Mesenchymal stem cell (in vitro differentiated cells and primary cell): ENCODE measurements at regions not wholly inside any gene's neighbourhood (a gene's known extent, or its start where the extent isn't known, plus 50 kb on each side); places are given as distances from the start of the nearest gene placed in this dataset.

ENCODE experiments used
- DNase-seq: peaks from one replicate; pipeline ENCODE4 v3.0.0-alpha.2; 2013
- H2AFZ ChIP-seq: one replicate; pipeline ENCODE4 v1.6.1; 2013; ENCODE audit warnings: low read depth, mild to moderate bottlenecking, control low read depth, inconsistent platforms, low read length, moderate library complexity
- H2AK5ac ChIP-seq: 2 replicates; pipeline ENCODE4 v1.6.1; 2013; ENCODE audit warnings: low read length, moderate library complexity, mild to moderate bottlenecking, inconsistent platforms; ENCODE audit not compliant: severe bottlenecking
- H2BK120ac ChIP-seq: one replicate; pipeline ENCODE4 v1.6.1; 2013; ENCODE audit warnings: low read depth, mild to moderate bottlenecking, inconsistent platforms, low read length, moderate library complexity
- H2BK12ac ChIP-seq, 2 experiments: one replicate each; pipeline ENCODE4 v1.6.1; 2013; ENCODE audit warnings: inconsistent platforms in 2 of 2, low read length in 2 of 2, mild to moderate bottlenecking in 2 of 2, moderate library complexity in 2 of 2, control low read depth in 1 of 2
- H2BK15ac ChIP-seq: one replicate; pipeline ENCODE4 v1.6.1; 2013; ENCODE audit warnings: mild to moderate bottlenecking, low read depth, inconsistent platforms; ENCODE audit not compliant: poor library complexity, severe bottlenecking
- H2BK5ac ChIP-seq: 2 replicates; pipeline ENCODE4 v1.6.1; 2013; ENCODE audit warnings: low read depth, mild to moderate bottlenecking, low read length, control low read depth, inconsistent platforms; ENCODE audit not compliant: poor library complexity, severe bottlenecking
- H3K14ac ChIP-seq, 2 experiments: one replicate each; pipeline ENCODE4 v1.6.1; 2013; ENCODE audit warnings: inconsistent platforms in 2 of 2, low read length in 2 of 2, control low read depth in 1 of 2, mild to moderate bottlenecking in 1 of 2, moderate library complexity in 1 of 2
- H3K18ac ChIP-seq, 2 experiments: one replicate each; pipeline ENCODE4 v1.6.1; 2013; ENCODE audit warnings: inconsistent platforms in 2 of 2, low read length in 2 of 2, control low read depth in 1 of 2, low read depth in 1 of 2, mild to moderate bottlenecking in 1 of 2
- H3K23ac ChIP-seq, 2 experiments: one replicate each; pipeline ENCODE4 v1.6.1; 2013; ENCODE audit warnings: inconsistent platforms in 2 of 2, low read length in 2 of 2, mild to moderate bottlenecking in 2 of 2, moderate library complexity in 2 of 2, control low read depth in 1 of 2
- H3K27ac ChIP-seq: 2 replicates; pipeline ENCODE4 v1.5.1; 2013; ENCODE audit warnings: mild to moderate bottlenecking, moderate library complexity, low read length, control low read depth, inconsistent platforms; ENCODE audit not compliant: poor library complexity, severe bottlenecking
- H3K27me3 ChIP-seq, 2 experiments: 2 replicates each; pipeline versions ENCODE4 v1.6.1 to v1.7.0; 2013; ENCODE audit warnings: low read length in 2 of 2, mild to moderate bottlenecking in 2 of 2, moderate library complexity in 2 of 2, control low read depth in 1 of 2, inconsistent platforms in 1 of 2; ENCODE audit not compliant: control insufficient read depth in 1 of 2, insufficient read depth in 1 of 2
- H3K36me3 ChIP-seq, 2 experiments: 2 replicates each; pipeline versions ENCODE4 v1.6.1 to v1.7.0; 2013; ENCODE audit warnings: low read length in 2 of 2, control low read depth in 1 of 2, inconsistent platforms in 1 of 2, low read depth in 1 of 2, mild to moderate bottlenecking in 1 of 2; ENCODE audit not compliant: insufficient read depth in 2 of 2, control insufficient read depth in 1 of 2
- H3K4ac ChIP-seq, 2 experiments: one replicate each; pipeline ENCODE4 v1.6.1; 2013; ENCODE audit warnings: inconsistent platforms in 2 of 2, low read length in 2 of 2, mild to moderate bottlenecking in 2 of 2, moderate library complexity in 2 of 2, control low read depth in 1 of 2, low read depth in 1 of 2
- H3K4me1 ChIP-seq: 2 replicates; pipeline ENCODE4 v1.6.1; 2013; ENCODE audit warnings: low read depth, low read length, control low read depth; ENCODE audit not compliant: control insufficient read depth, insufficient read depth
- H3K4me2 ChIP-seq: 2 replicates; pipeline ENCODE4 v1.6.1; 2013; ENCODE audit warnings: low read length, mild to moderate bottlenecking, inconsistent platforms; ENCODE audit not compliant: poor library complexity, severe bottlenecking
- H3K4me3 ChIP-seq, 2 experiments: 2 replicates each; pipeline versions ENCODE4 v1.5.1 to v1.7.0; 2013; ENCODE audit warnings: low read length in 2 of 2, mild to moderate bottlenecking in 2 of 2, control low read depth in 1 of 2, low read depth in 1 of 2; ENCODE audit not compliant: insufficient read depth in 1 of 2
- H3K79me1 ChIP-seq: replicated peaks from 2 replicates; pipeline ENCODE4 v1.6.1; 2013; ENCODE audit warnings: mild to moderate bottlenecking, control low read depth, low read length, inconsistent platforms; ENCODE audit not compliant: poor library complexity, severe bottlenecking
- H3K9ac ChIP-seq: 2 replicates; pipeline ENCODE4 v1.7.0; 2013; ENCODE audit warnings: mild to moderate bottlenecking, low read length, moderate library complexity
- H3K9me3 ChIP-seq: 2 replicates; pipeline ENCODE4 v1.7.0; 2013; ENCODE audit warnings: mild to moderate bottlenecking, low read length; ENCODE audit not compliant: control insufficient read depth
- H4K8ac ChIP-seq: one replicate; pipeline ENCODE4 v1.6.1; 2013; ENCODE audit warnings: inconsistent platforms, mild to moderate bottlenecking, low read length, moderate library complexity
- H4K91ac ChIP-seq: one replicate; pipeline ENCODE4 v1.6.1; 2013; ENCODE audit warnings: mild to moderate bottlenecking, low read length, inconsistent platforms
- WGBS: methylation state at CpG from one replicate; pipeline ENCODE4 v1.1.7; 2013; ENCODE audit warnings: mixed read lengths; 5-methylcytosine and 5-hydroxymethylcytosine counted together

DNA sequence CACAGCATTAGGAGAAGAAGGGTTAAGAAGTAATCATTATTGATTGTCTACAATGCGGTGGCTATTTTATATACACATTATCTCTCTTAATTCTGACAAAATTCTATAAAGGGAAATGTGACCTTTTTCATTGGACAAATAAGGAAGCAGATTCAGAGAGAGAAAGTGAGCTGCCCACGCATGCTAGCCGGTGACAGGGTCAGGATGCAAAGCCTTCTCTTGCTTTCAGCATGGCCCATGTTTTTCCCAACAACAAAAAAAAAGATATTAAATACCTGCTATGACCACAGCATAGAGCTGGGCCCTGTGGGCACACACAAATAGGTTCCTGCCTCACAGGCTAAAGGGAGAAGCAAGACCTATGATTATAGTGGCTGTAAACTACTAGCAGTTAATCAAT, 66.8 kb downstream of the PPP1R3C start:
- no peak overlapping the region for H3K4me3 ChIP-seq
- 97% methylated on average over 2 of the region's 3 CpGs for WGBS
- H3K14ac ChIP-seq, result no peak overlapping the region
- no peak overlapping the region for H4K91ac ChIP-seq
- no peak overlapping the region for H2AK5ac ChIP-seq
- H3K79me1 ChIP-seq, result no peaks in the 10 kb centered on the region
- no peak overlapping the region for H2BK120ac ChIP-seq
- H2BK12ac ChIP-seq, result no peak overlapping the region
- no peaks in the 10 kb centered on the region for H3K36me3 ChIP-seq
- no peak overlapping the region for H2BK5ac ChIP-seq
- no peaks in the 10 kb centered on the region for H3K9me3 ChIP-seq
- H3K23ac ChIP-seq, result no peak overlapping the region
- no peak overlapping the region for H3K18ac ChIP-seq
- no peaks in the 10 kb centered on the region for H3K27me3 ChIP-seq
- DNase-seq, result no peak
- H2AFZ ChIP-seq, result no peak overlapping the region
- H3K4me1 ChIP-seq, result peaks cover 8% of the 10 kb centered on the region
- no peak overlapping the region for H3K27ac ChIP-seq
- no peak overlapping the region for H3K4me2 ChIP-seq
- no peak overlapping the region for H2BK15ac ChIP-seq
- no peak overlapping the region for H3K4ac ChIP-seq
- H3K9ac ChIP-seq, result no peak overlapping the region
- no peak overlapping the region for H4K8ac ChIP-seq

DNA sequence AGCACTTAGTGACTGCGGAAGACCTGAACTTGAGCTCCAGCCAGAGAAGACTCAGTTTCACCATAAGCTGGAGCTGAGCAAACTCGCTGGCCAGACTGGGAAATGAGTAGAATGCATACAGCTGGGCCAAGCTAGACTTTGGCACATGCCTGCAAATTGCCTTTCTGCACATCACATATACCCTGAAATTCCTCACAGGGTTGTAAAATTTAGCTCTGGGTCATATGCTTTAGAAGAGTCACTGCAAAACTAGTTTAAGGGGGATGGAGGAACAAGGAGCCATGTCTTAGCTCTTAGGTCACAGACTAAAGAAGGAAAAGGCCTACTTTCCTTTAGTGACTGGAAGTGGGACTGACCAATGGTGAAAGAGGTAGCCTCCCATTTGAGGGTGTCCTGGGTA, 67.6 kb downstream of the PPP1R3C start:
- H3K18ac ChIP-seq, result no peak overlapping the region
- H2BK15ac ChIP-seq, result no peak overlapping the region
- H3K27ac ChIP-seq, result no peak overlapping the region
- H3K79me1 ChIP-seq, result no peaks in the 10 kb centered on the region
- H3K4me1 ChIP-seq, result peaks cover 8% of the 10 kb centered on the region
- H3K4me2 ChIP-seq, result no peak overlapping the region
- no peak overlapping the region for H3K4ac ChIP-seq
- no peak overlapping the region for H3K4me3 ChIP-seq
- H3K23ac ChIP-seq, result no peak overlapping the region
- no peak overlapping the region for H3K9ac ChIP-seq
- H3K14ac ChIP-seq, result no peak overlapping the region
- H2BK12ac ChIP-seq, result no peak overlapping the region
- H2AK5ac ChIP-seq, result no peak overlapping the region
- H3K36me3 ChIP-seq, result no peaks in the 10 kb centered on the region
- WGBS, result 91% methylated on average over 2 of the region's 2 CpGs
- no peak overlapping the region for H4K91ac ChIP-seq
- no peak for DNase-seq
- H2BK120ac ChIP-seq, result no peak overlapping the region
- H2AFZ ChIP-seq, result no peak overlapping the region
- H3K9me3 ChIP-seq, result no peaks in the 10 kb centered on the region
- H4K8ac ChIP-seq, result no peak overlapping the region
- H2BK5ac ChIP-seq, result no peak overlapping the region
- H3K27me3 ChIP-seq, result no peaks in the 10 kb centered on the region

DNA sequence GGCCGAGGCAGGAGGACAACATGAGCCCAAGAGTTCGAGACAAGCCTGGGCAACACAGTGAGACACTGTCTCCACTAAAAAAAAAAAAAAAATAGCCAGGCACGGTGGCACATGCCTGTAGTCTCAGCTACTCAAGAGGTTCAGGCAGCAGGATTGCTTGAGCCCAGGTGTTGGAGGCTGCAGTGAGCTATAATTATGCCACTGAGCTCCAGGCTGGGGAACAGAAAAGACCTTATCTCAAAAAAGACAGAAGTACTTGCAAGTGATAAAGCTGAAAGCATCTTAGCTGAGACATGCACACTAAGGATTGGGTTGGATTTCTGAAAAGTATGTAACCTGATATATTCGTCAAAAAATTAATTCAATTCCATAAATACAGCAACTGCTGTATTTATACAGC, 68.4 kb downstream of the PPP1R3C start:
- H3K23ac ChIP-seq, result no peak overlapping the region
- H3K9me3 ChIP-seq, result no peaks in the 10 kb centered on the region
- peaks cover 8% of the 10 kb centered on the region for H3K4me1 ChIP-seq
- no peak overlapping the region for H3K9ac ChIP-seq
- no peak overlapping the region for H2BK12ac ChIP-seq
- H2BK5ac ChIP-seq, result no peak overlapping the region
- 72% methylated on average over 3 of the region's 4 CpGs for WGBS
- no peak for DNase-seq
- no peak overlapping the region for H3K27ac ChIP-seq
- H3K4me2 ChIP-seq, result no peak overlapping the region
- H2AK5ac ChIP-seq, result no peak overlapping the region
- H3K27me3 ChIP-seq, result no peaks in the 10 kb centered on the region
- H3K14ac ChIP-seq, result no peak overlapping the region
- no peak overlapping the region for H2BK15ac ChIP-seq
- no peak overlapping the region for H4K8ac ChIP-seq
- H2BK120ac ChIP-seq, result no peak overlapping the region
- H3K79me1 ChIP-seq, result no peaks in the 10 kb centered on the region
- H4K91ac ChIP-seq, result no peak overlapping the region
- H3K4ac ChIP-seq, result no peak overlapping the region
- H3K4me3 ChIP-seq, result no peak overlapping the region
- H2AFZ ChIP-seq, result no peak overlapping the region
- H3K36me3 ChIP-seq, result no peaks in the 10 kb centered on the region
- H3K18ac ChIP-seq, result no peak overlapping the region
